HEK293 (cell line): ENCODE measurements at regions not wholly inside any gene's neighbourhood (a gene's known extent, or its start where the extent isn't known, plus 50 kb on each side); places are given as distances from the start of the nearest gene placed in this dataset.

Experiments
- CTCF ChIA-PET: fragments of 350-600 bp; formaldehyde crosslinking; extraction: SDS; loops from one replicate; lab custom pipeline; 2021; ENCODE audit warnings: antibody characterized with exemption; lab: Yijun Ruan, JAX
- POLR2A ChIA-PET: fragments of 300-600 bp; formaldehyde crosslinking; extraction: SDS; loops from one replicate; lab custom pipeline; 2020; ENCODE audit warnings: antibody characterized with exemption, inconsistent platforms; lab: Yijun Ruan, JAX
- H3K27ac ChIP-seq: fragments of 200-500 bp; sonication (Bioruptor generic); 2 replicates; pipeline ENCODE4 v1.5.1; 2014; ENCODE audit warnings: low read depth, low read length, control low read depth, inconsistent platforms; ENCODE audit errors: extremely low read depth
- H3K36me3 ChIP-seq, 2 experiments: fragments of 200-500 bp in 1 of 2; sonication (Bioruptor generic) in 1 of 2; 1 replicate in 1 of 2; 2 replicates in 1 of 2; pipeline ENCODE4 v1.5.1; 2014 to 2017; ENCODE audit warnings: inconsistent platforms in 2 of 2, low read length in 2 of 2; ENCODE audit not compliant: control insufficient read depth in 2 of 2, insufficient read depth in 1 of 2
- H3K4me1 ChIP-seq: fragments of 200-500 bp; sonication (Bioruptor generic); 2 replicates; pipeline ENCODE4 v1.5.1; 2014; ENCODE audit warnings: mild to moderate bottlenecking, low read length, inconsistent platforms; ENCODE audit not compliant: control insufficient read depth, insufficient read depth
- H3K4me3 ChIP-seq: 2 replicates; pipeline ENCODE4 v1.5.1; 2011; ENCODE audit warnings: low read depth, mild to moderate bottlenecking, control low read depth, low read length, moderate library complexity
- H3K9me3 ChIP-seq: fragments of 200-500 bp; sonication (Bioruptor generic); 2 replicates; pipeline ENCODE4 v1.5.1; 2014; ENCODE audit warnings: low read depth, low read length, inconsistent platforms; ENCODE audit not compliant: control insufficient read depth, insufficient read depth
- EGR2 ChIP-seq: fragments of 450-650 bp; formaldehyde crosslinking; IDR thresholded peaks from 2 replicates; pipeline ENCODE4 v1.5.1; 2016; ENCODE audit warnings: low read depth, missing biosample characterization, missing genetic modification characterization
- KLF1 ChIP-seq: fragments of 450-650 bp; formaldehyde crosslinking; IDR thresholded peaks from 2 replicates; pipeline ENCODE4 v1.5.1; 2016; ENCODE audit warnings: missing biosample characterization, missing genetic modification characterization
- MEIS1 ChIP-seq: sonication (generic); formaldehyde crosslinking; IDR thresholded peaks from 2 replicates; pipeline ENCODE4 v1.8.1; 2022; ENCODE audit warnings: missing genetic modification reagents, mild to moderate bottlenecking, borderline replicate concordance
- PRDM4 ChIP-seq: fragments of 450-650 bp; formaldehyde crosslinking; IDR thresholded peaks from 2 replicates; pipeline ENCODE4 v1.5.1; 2017; ENCODE audit warnings: missing biosample characterization, missing genetic modification characterization
- SCRT2 ChIP-seq: fragments of 450-650 bp; formaldehyde crosslinking; IDR thresholded peaks from 2 replicates; pipeline ENCODE4 v1.5.1; 2016; ENCODE audit warnings: missing biosample characterization, missing genetic modification characterization
- ZBTB7A ChIP-seq: fragments of 450-650 bp; formaldehyde crosslinking; IDR thresholded peaks from 2 replicates; pipeline ENCODE4 v1.5.1; 2016; ENCODE audit warnings: low read depth, missing biosample characterization, missing genetic modification characterization
- ZNF112 ChIP-seq: fragments of 450-650 bp; formaldehyde crosslinking; IDR thresholded peaks from 2 replicates; pipeline ENCODE4 v1.5.0; 2017; ENCODE audit warnings: missing biosample characterization, missing genetic modification characterization
- ZNF155 ChIP-seq: fragments of 450-650 bp; formaldehyde crosslinking; IDR thresholded peaks from 2 replicates; pipeline ENCODE4 v1.5.1; 2016; ENCODE audit warnings: missing biosample characterization, missing genetic modification characterization
- ZNF16 ChIP-seq: fragments of 450-650 bp; formaldehyde crosslinking; IDR thresholded peaks from 2 replicates; pipeline ENCODE4 v1.5.1; 2016; ENCODE audit warnings: low read depth, missing biosample characterization, missing genetic modification characterization
- ZNF184 ChIP-seq: fragments of 450-650 bp; IDR thresholded peaks from 2 replicates; pipeline ENCODE4 v1.5.1; 2018; ENCODE audit warnings: missing biosample characterization, mild to moderate bottlenecking, missing genetic modification characterization
- ZNF202 ChIP-seq: fragments of 450-650 bp; formaldehyde crosslinking; IDR thresholded peaks from 2 replicates; pipeline ENCODE4 v1.5.1; 2016; ENCODE audit warnings: missing biosample characterization, missing genetic modification characterization, borderline replicate concordance
- ZNF223 ChIP-seq: fragments of 450-650 bp; formaldehyde crosslinking; IDR thresholded peaks from 2 replicates; pipeline ENCODE4 v1.5.1; 2016; ENCODE audit warnings: missing biosample characterization, missing genetic modification characterization
- ZNF24 ChIP-seq: fragments of 450-650 bp; formaldehyde crosslinking; IDR thresholded peaks from 2 replicates; pipeline ENCODE4 v1.5.1; 2016; ENCODE audit warnings: missing biosample characterization, missing genetic modification characterization
- ZNF248 ChIP-seq: fragments of 450-650 bp; formaldehyde crosslinking; IDR thresholded peaks from 2 replicates; pipeline ENCODE4 v1.5.1; 2017; ENCODE audit warnings: missing biosample characterization, missing genetic modification characterization
- ZNF280C ChIP-seq: fragments of 450-650 bp; formaldehyde crosslinking; IDR thresholded peaks from 2 replicates; pipeline ENCODE4 v1.5.1; 2016; ENCODE audit warnings: missing biosample characterization, missing genetic modification characterization
- ZNF555 ChIP-seq: fragments of 450-650 bp; formaldehyde crosslinking; conservative IDR thresholded peaks from 2 replicates; pipeline ENCODE4 v1.5.1; 2017; ENCODE audit warnings: missing biosample characterization, mild to moderate bottlenecking, missing genetic modification characterization, inconsistent platforms
- ZNF639 ChIP-seq: fragments of 450-650 bp; formaldehyde crosslinking; IDR thresholded peaks from 2 replicates; pipeline ENCODE4 v1.5.1; 2016; ENCODE audit warnings: missing biosample characterization, missing genetic modification characterization
- ZNF660 ChIP-seq: fragments of 450-650 bp; IDR thresholded peaks from 2 replicates; pipeline ENCODE4 v1.5.1; 2018; ENCODE audit warnings: missing biosample characterization, mild to moderate bottlenecking, missing genetic modification characterization
- ZNF768 ChIP-seq: fragments of 450-650 bp; formaldehyde crosslinking; IDR thresholded peaks from 2 replicates; pipeline ENCODE4 v1.5.1; 2018; ENCODE audit warnings: missing biosample characterization, mild to moderate bottlenecking, missing genetic modification characterization
- ZNF777 ChIP-seq: fragments of 450-650 bp; formaldehyde crosslinking; IDR thresholded peaks from 2 replicates; pipeline ENCODE4 v1.5.1; 2017; ENCODE audit warnings: missing biosample characterization, missing genetic modification characterization, borderline replicate concordance
- TF ChIP-seq, protein P1 (sequence below): fragments of 450-650 bp; formaldehyde crosslinking; IDR thresholded peaks from 2 replicates; pipeline ENCODE4 v1.5.1; 2016; ENCODE audit warnings: missing biosample characterization, missing genetic modification characterization
- TF ChIP-seq, protein P2 (sequence below): fragments of 450-650 bp; formaldehyde crosslinking; IDR thresholded peaks from 2 replicates; pipeline ENCODE4 v1.5.1; 2016; ENCODE audit warnings: missing biosample characterization, missing genetic modification characterization
- TF ChIP-seq, protein P3 (sequence below): fragments of 450-650 bp; formaldehyde crosslinking; IDR thresholded peaks from 2 replicates; pipeline ENCODE4 v1.5.1; 2017; ENCODE audit warnings: missing biosample characterization, missing genetic modification characterization

GRCh38 chr16:62216837-62217236, 180.6 kb upstream of the CDH8 start (continued):
- TF ChIP-seq ZNF555 (tag by site-specific recombination), result no peak
- TF ChIP-seq ZNF223, result no peak
- no peak for TF ChIP-seq ZNF202 (tag by site-specific recombination)

DNA sequence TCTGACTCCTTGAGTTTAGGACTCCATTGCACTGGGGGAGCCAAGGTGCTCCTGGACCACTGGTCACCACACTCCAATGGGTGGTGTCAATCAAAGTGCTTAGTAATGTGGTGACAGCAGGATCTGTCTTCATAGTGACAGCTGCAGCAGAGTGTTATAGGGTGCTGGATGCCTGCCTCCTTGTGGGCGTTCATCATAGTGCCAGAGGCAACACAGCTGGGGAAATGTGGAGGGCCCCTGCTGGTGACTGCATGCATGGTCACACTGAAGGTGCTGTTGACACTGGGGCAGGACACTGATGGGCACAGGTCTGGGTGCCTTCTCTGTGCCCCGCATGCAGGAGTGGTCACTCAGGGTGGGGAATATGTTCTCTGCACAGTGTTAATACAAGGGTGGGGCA, 177.5 kb upstream of the CDH8 start:
- Histone ChIP-seq H3K36me3 (no peaks in the 10 kb centered on the region), H3K4me3 (no peak overlapping the region), H3K4me1 (no peaks in the 10 kb centered on the region), H3K9me3 (no peaks in the 10 kb centered on the region), H3K27ac (no peak overlapping the region)
- ChIA-PET CTCF (no interaction called here), POLR2A (no interaction called here)
- no peak for TF ChIP-seq SCRT2 (tag by site-specific recombination)
- TF ChIP-seq MEIS1 (CRISPR knock-in tag), result no peak
- TF ChIP-seq, protein P1, sequence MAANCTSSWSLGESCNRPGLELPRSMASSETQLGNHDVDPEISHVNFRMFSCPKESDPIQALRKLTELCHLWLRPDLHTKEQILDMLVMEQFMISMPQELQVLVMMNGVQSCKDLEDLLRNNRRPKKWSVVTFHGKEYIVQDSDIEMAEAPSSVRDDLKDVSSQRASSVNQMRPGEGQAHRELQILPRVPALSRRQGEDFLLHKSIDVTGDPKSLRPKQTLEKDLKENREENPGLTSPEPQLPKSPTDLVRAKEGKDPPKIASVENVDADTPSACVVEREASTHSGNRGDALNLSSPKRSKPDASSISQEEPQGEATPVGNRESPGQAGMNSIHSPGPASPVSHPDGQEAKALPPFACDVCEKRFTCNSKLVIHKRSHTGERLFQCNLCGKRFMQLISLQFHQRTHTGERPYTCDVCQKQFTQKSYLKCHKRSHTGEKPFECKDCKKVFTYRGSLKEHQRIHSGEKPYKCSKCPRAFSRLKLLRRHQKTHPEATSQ, result no peak
- no peak for TF ChIP-seq PRDM4 (tag by site-specific recombination)
- no peak for TF ChIP-seq ZNF768 (tag by site-specific recombination)
- TF ChIP-seq ZNF660 (tag by site-specific recombination), result no peak
- no peak for TF ChIP-seq ZNF280C (tag by site-specific recombination)
- no peak for TF ChIP-seq ZNF155 (tag by site-specific recombination)
- TF ChIP-seq ZNF112, result no peak
- TF ChIP-seq ZNF777 (tag by site-specific recombination), result no peak
- no peak for TF ChIP-seq ZNF184 (tag by site-specific recombination)

DNA sequence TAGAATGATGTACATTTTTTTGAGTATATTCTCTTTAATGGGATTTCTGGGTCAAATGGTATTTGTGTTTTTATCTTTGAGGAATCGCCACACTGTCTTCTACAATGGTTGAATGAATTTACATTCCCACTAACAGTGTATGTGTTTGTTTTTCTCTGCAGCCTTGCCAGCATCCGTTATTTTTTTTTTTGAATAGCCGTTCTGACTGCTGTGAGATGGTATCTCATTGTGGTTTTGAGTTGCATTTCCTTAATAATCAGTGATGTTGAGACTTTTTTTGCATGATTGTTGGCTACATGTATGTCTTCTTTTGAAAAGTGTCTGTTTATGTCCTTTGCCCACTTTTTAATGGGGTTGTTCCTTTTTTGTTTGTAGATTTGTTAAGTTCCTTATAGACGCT, 172.7 kb upstream of the CDH8 start:
- ChIA-PET CTCF (no interaction called here), POLR2A (no interaction called here)
- H3K9me3 ChIP-seq, result no peaks in the 10 kb centered on the region
- no peaks in the 10 kb centered on the region for H3K36me3 ChIP-seq
- H3K27ac ChIP-seq, result no peak overlapping the region
- H3K4me3 ChIP-seq, result no peak overlapping the region
- no peaks in the 10 kb centered on the region for H3K4me1 ChIP-seq
- TF ChIP-seq, protein P2, sequence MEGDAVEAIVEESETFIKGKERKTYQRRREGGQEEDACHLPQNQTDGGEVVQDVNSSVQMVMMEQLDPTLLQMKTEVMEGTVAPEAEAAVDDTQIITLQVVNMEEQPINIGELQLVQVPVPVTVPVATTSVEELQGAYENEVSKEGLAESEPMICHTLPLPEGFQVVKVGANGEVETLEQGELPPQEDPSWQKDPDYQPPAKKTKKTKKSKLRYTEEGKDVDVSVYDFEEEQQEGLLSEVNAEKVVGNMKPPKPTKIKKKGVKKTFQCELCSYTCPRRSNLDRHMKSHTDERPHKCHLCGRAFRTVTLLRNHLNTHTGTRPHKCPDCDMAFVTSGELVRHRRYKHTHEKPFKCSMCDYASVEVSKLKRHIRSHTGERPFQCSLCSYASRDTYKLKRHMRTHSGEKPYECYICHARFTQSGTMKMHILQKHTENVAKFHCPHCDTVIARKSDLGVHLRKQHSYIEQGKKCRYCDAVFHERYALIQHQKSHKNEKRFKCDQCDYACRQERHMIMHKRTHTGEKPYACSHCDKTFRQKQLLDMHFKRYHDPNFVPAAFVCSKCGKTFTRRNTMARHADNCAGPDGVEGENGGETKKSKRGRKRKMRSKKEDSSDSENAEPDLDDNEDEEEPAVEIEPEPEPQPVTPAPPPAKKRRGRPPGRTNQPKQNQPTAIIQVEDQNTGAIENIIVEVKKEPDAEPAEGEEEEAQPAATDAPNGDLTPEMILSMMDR (tag by site-specific recombination), result no peak
- TF ChIP-seq ZNF16 (tag by site-specific recombination) (no peak), ZNF248 (no peak), EGR2 (tag by site-specific recombination) (no peak), ZNF639 (tag by site-specific recombination) (no peak), KLF1 (tag by site-specific recombination) (no peak), ZBTB7A (no peak), SCRT2 (tag by site-specific recombination) (no peak), ZNF202 (tag by site-specific recombination) (no peak), ZNF24 (no peak)
- TF ChIP-seq, protein P3, sequence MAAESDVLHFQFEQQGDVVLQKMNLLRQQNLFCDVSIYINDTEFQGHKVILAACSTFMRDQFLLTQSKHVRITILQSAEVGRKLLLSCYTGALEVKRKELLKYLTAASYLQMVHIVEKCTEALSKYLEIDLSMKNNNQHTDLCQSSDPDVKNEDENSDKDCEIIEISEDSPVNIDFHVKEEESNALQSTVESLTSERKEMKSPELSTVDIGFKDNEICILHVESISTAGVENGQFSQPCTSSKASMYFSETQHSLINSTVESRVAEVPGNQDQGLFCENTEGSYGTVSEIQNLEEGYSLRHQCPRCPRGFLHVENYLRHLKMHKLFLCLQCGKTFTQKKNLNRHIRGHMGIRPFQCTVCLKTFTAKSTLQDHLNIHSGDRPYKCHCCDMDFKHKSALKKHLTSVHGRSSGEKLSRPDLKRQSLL (tag by site-specific recombination), result no peak
